Endothelial cell of umbilical vein (primary cell): ENCODE measurements at regions not wholly inside any gene's neighbourhood (a gene's known extent, or its start where the extent isn't known, plus 50 kb on each side); places are given as distances from the start of the nearest gene placed in this dataset.

Source experiments
- BruUV-seq: library from RNA; stranded (reverse); fragments of 400-500 nt; replicated peaks from 2 replicates; lab custom pipeline; 2021; lab: Mats Ljungman, UMichigan
- CTCF ChIA-PET: fragments of 300-600, 350-600 bp; sonication (Branson Sonifier 250); formaldehyde crosslinking; loops from one replicate; lab custom pipeline; 2021; ENCODE audit warnings: antibody characterized with exemption, inconsistent platforms; lab: Charles Lee
- POLR2A ChIA-PET: fragments of 300-600, 350-600 bp; sonication (Branson Sonifier 250); formaldehyde crosslinking; loops from one replicate; lab custom pipeline; 2021; ENCODE audit warnings: antibody characterized with exemption, inconsistent platforms; lab: Charles Lee
- DNase-seq: peaks from one replicate; pipeline ENCODE4 v3.0.0-alpha.2; 2011; ENCODE audit warnings: low read depth, low spot score
- FAIRE-seq: peaks from 2 replicates; lab custom pipeline; 2011; peaks lifted over from hg19 to GRCh38; lab: Jason Lieb, UNC
- H2AFZ ChIP-seq: 2 replicates; pipeline ENCODE4 v1.6.0; 2012; ENCODE audit warnings: low read depth, low read length, control low read depth, inconsistent platforms
- H3K27ac ChIP-seq: 2 replicates; pipeline ENCODE4 v1.5.1; 2011; ENCODE audit warnings: low read depth, mild to moderate bottlenecking, control low read depth, low read length, moderate library complexity; ENCODE audit not compliant: insufficient read depth
- H3K27me3 ChIP-seq, 2 experiments: 2 replicates each; pipeline versions ENCODE4 v1.6.0 to v1.6.1; 2011; ENCODE audit warnings: low read length in 2 of 2, mixed read lengths in 1 of 2; ENCODE audit not compliant: control insufficient read depth in 2 of 2, insufficient read depth in 2 of 2
- H3K36me3 ChIP-seq, 2 experiments: 2 replicates in 1 of 2; 3 replicates in 1 of 2; pipeline ENCODE4 v1.5.1; 2011; ENCODE audit warnings: low read length in 2 of 2, mild to moderate bottlenecking in 1 of 2, moderate library complexity in 1 of 2; ENCODE audit not compliant: control insufficient read depth in 2 of 2, insufficient read depth in 2 of 2; ENCODE audit errors: extremely low read depth in 1 of 2
- H3K4me1 ChIP-seq: 3 replicates; pipeline ENCODE4 v1.5.1; 2011; ENCODE audit warnings: mild to moderate bottlenecking, low read length; ENCODE audit not compliant: control insufficient read depth, insufficient read depth; ENCODE audit errors: extremely low read depth
- H3K4me2 ChIP-seq: 2 replicates; pipeline ENCODE4 v1.6.1; 2011; ENCODE audit warnings: low read length, control low read depth, mixed read lengths; ENCODE audit not compliant: insufficient read depth
- H3K4me3 ChIP-seq, 3 experiments: fragments of 200-600 bp in 1 of 3; sonication (generic), shearing (Covaris generic) in 1 of 3; replicated peaks in 1 of 3; 2 replicates each; pipeline ENCODE4 v1.5.1; 2011 to 2016; ENCODE audit warnings: control low read depth in 3 of 3, low read length in 3 of 3, mild to moderate bottlenecking in 2 of 3, inconsistent platforms in 1 of 3, low read depth in 1 of 3, moderate library complexity in 1 of 3; ENCODE audit not compliant: insufficient read depth in 1 of 3
- H3K79me2 ChIP-seq: 2 replicates; pipeline ENCODE4 v1.6.0; 2012; ENCODE audit warnings: low read length, inconsistent platforms; ENCODE audit not compliant: control insufficient read depth, insufficient read depth
- H3K9ac ChIP-seq: replicated peaks from 2 replicates; pipeline ENCODE3; 2011; ENCODE audit warnings: low read length, control low read depth; ENCODE audit not compliant: insufficient read depth; ENCODE audit errors: extremely low read depth
- H3K9me1 ChIP-seq: replicated peaks from 3 replicates; pipeline ENCODE4 v1.6.0; 2011; ENCODE audit warnings: mild to moderate bottlenecking, low read length; ENCODE audit not compliant: control insufficient read depth, insufficient read depth; ENCODE audit errors: extremely low read depth
- H3K9me3 ChIP-seq: replicated peaks from 2 replicates; pipeline ENCODE4 v1.5.1; 2012; ENCODE audit warnings: low read length, inconsistent platforms; ENCODE audit not compliant: control insufficient read depth, insufficient read depth
- H4K20me1 ChIP-seq: replicated peaks from 2 replicates; pipeline ENCODE3; 2011; ENCODE audit warnings: mild to moderate bottlenecking, low read length; ENCODE audit not compliant: control insufficient read depth, insufficient read depth; ENCODE audit errors: extremely low read depth
- CTCF ChIP-seq, 2 donors: IDR thresholded peaks; 1 replicate in 1 of 2; 2 replicates in 1 of 2; pipeline ENCODE4 v1.5.1; 2011; ENCODE audit warnings: low read length in 2 of 2, mild to moderate bottlenecking in 2 of 2, moderate library complexity in 2 of 2, control low read depth in 1 of 2, inconsistent platforms in 1 of 2, low read depth in 1 of 2; ENCODE audit not compliant: insufficient read depth in 1 of 2; ENCODE audit errors: extremely low read depth in 1 of 2
- EZH2 ChIP-seq: IDR thresholded peaks from 2 replicates; pipeline ENCODE4 v1.6.1; 2012; ENCODE audit warnings: borderline replicate concordance, low read depth, mild to moderate bottlenecking, moderate library complexity, low read length, inconsistent platforms; ENCODE audit not compliant: severe bottlenecking
- FOS ChIP-seq: IDR thresholded peaks from 2 replicates; pipeline ENCODE4 v1.6.1; 2011; ENCODE audit warnings: mild to moderate bottlenecking, low read length, moderate library complexity, borderline replicate concordance; ENCODE audit not compliant: insufficient read depth
- GATA2 ChIP-seq: IDR thresholded peaks from 2 replicates; pipeline ENCODE4 v1.7.0; 2011; ENCODE audit warnings: low read depth, mild to moderate bottlenecking, moderate library complexity, mixed read lengths, low read length; ENCODE audit not compliant: insufficient read length, insufficient read depth
- JUN ChIP-seq: IDR thresholded peaks from 2 replicates; pipeline ENCODE4 v1.6.1; 2011; ENCODE audit warnings: borderline replicate concordance, low read depth; ENCODE audit not compliant: insufficient read length, insufficient read depth
- MAX ChIP-seq: IDR thresholded peaks from 2 replicates; pipeline ENCODE4 v1.6.1; 2011; ENCODE audit not compliant: insufficient read depth, insufficient read length
- MYC ChIP-seq: IDR thresholded peaks from one replicate; pipeline ENCODE4 v1.6.1; 2011; ENCODE audit warnings: mild to moderate bottlenecking, low read depth, low read length
- POLR2A ChIP-seq: IDR thresholded peaks from 2 replicates; pipeline ENCODE4 v1.6.1; 2012; ENCODE audit warnings: low read depth, mild to moderate bottlenecking, control low read depth, low read length
- POLR2AphosphoS5 ChIP-seq: IDR thresholded peaks from 2 replicates; pipeline ENCODE4 v1.6.1; 2012; ENCODE audit warnings: low read depth, mild to moderate bottlenecking, control low read depth, low read length, moderate library complexity; ENCODE audit not compliant: insufficient read depth
- dilution Hi-C: fragments of 300-500 bp; cut with MboI; formaldehyde crosslinking; loops from one replicate; pipeline ENCODE4 v1.15.0; 2019; ENCODE audit warnings: low sequenced_read_pairs; ENCODE audit not compliant: extremely low pct_ligation_motif_present
- intact Hi-C: fragments of 100-400 bp; cut with micrococcal nuclease; formaldehyde crosslinking; loops from one replicate; pipeline ENCODE4 v1.10.0; 2022

GRCh38 chr16:85457366-85457765 lies 155.8 kb upstream of the GSE1 start:
- Histone ChIP-seq H3K4me3 (no peak overlapping the region), H3K9me3 (no peaks in the 10 kb centered on the region), H3K9me1 (no peaks in the 10 kb centered on the region), H3K27ac (no peak overlapping the region), H3K36me3 (no peaks in the 10 kb centered on the region), H3K4me2 (no peak overlapping the region), H4K20me1 (no peaks in the 10 kb centered on the region), H2AFZ (no peak overlapping the region), H3K4me1 (no peaks in the 10 kb centered on the region), H3K79me2 (no peaks in the 10 kb centered on the region), H3K27me3 (peaks cover 14 to 16% of the 10 kb centered on the region in 2 experiments), H3K9ac (no peak overlapping the region)
- no TSS peak for BruUV-seq
- dilution Hi-C loops = no loop called here
- TF ChIP-seq FOS (no peak), EZH2 (no peak), MYC (no peak), GATA2 (no peak), CTCF (IDR thresholded peaks at IDR 0.05; ENCODE audit: extremely low read depth in 1 of 2, insufficient read depth in 1 of 2, low read depth in 1 of 2, low read length in 2 of 2) (no peak), POLR2A (no peak), JUN (no peak), MAX (no peak), POLR2AphosphoS5 (no peak)
- no peak for DNase-seq
- no peak for FAIRE-seq
- intact Hi-C loops = no loop called here
- ChIA-PET CTCF (interaction anchor here (1.0 kb wide), 1 partner anchor 31 kb away, joined by 3 read pairs; no protein-coding TSS in a partner anchor), POLR2A (no interaction called here)
